Body of pancreas (tissue), 4 donors: ENCODE measurements at regions not wholly inside any gene's neighbourhood (a gene's known extent, or its start where the extent isn't known, plus 50 kb on each side); places are given as distances from the start of the nearest gene placed in this dataset.

Source experiments
- CTCF ChIP-seq, 7 experiments: fragments of 450-650 bp in 4 of 7; fragments of 200-600 bp in 3 of 7; sonication (generic) in 3 of 7; IDR thresholded peaks; one replicate each; pipeline ENCODE4 v1.5.1; 2016 to 2019; ENCODE audit warnings: antibody characterized with exemption in 7 of 7
- POLR2A ChIP-seq, 3 donors: fragments of 450-650 bp; IDR thresholded peaks; one replicate each; pipeline ENCODE4 v1.6.1; 2016; ENCODE audit warnings: antibody characterized with exemption in 3 of 3, mild to moderate bottlenecking in 2 of 3

GRCh38 chr3:127427156-127427555, 139.3 kb upstream of the PRR20G start:
- no peak for TF ChIP-seq CTCF (IDR thresholded peaks at IDR 0.05)
- TF ChIP-seq POLR2A (IDR thresholded peaks at IDR 0.05) = no peak
